GM18502 (cell line): ENCODE measurements at regions not wholly inside any gene's neighbourhood (a gene's known extent, or its start where the extent isn't known, plus 50 kb on each side); places are given as distances from the start of the nearest gene placed in this dataset.

Experiments used
- ATAC-seq: cut with Tn5 transposase; IDR thresholded peaks from one replicate; pipeline ENCODE4 v1.9.1; 2021; ENCODE audit warnings: mild to moderate bottlenecking; ENCODE audit not compliant: unreplicated experiment, poor library complexity

GRCh38 chr2:12046641-12047040 lies 300.2 kb downstream of the LPIN1 start:
- ATAC-seq, result no peak

GRCh38 chr2:12047761-12048160 lies 301.3 kb downstream of the LPIN1 start:
- ATAC-seq, result no peak

GRCh38 chr2:12048550-12048949 lies 302.1 kb downstream of the LPIN1 start:
- no peak for ATAC-seq

- peak; percentile 36 for ATAC-seq
Measured at GRCh38 chr2:12050396-12050795, 304.0 kb downstream of the LPIN1 start.

GRCh38 chr2:12051831-12052230 lies 305.4 kb downstream of the LPIN1 start:
- ATAC-seq, result no peak

GRCh38 chr2:12052796-12053195 lies 306.4 kb downstream of the LPIN1 start:
- no peak for ATAC-seq

- no peak for ATAC-seq
Measured at GRCh38 chr2:12054956-12055618, 308.7 kb downstream of the LPIN1 start.

- ATAC-seq, result peak; percentile 91
Measured at GRCh38 chr2:12057436-12058166, 311.2 kb downstream of the LPIN1 start.

- ATAC-seq, result no peak
Measured at GRCh38 chr2:12059616-12060441, 313.4 kb downstream of the LPIN1 start.

GRCh38 chr2:12060886-12061285 lies 314.5 kb downstream of the LPIN1 start:
- ATAC-seq, result no peak

- no peak for ATAC-seq
Measured at GRCh38 chr2:12061286-12062052, 315.0 kb downstream of the LPIN1 start.

GRCh38 chr2:12062053-12062395 lies 315.6 kb downstream of the LPIN1 start:
- ATAC-seq, result no peak

GRCh38 chr2:12063210-12063609 lies 316.8 kb downstream of the LPIN1 start:
- ATAC-seq, result no peak

- ATAC-seq, result no peak
Measured at GRCh38 chr2:12064153-12064552, 317.7 kb downstream of the LPIN1 start.

GRCh38 chr2:12066116-12066515 lies 319.7 kb downstream of the LPIN1 start:
- no peak for ATAC-seq

- ATAC-seq, result no peak
Measured at GRCh38 chr2:12066986-12067385, 320.6 kb downstream of the LPIN1 start.

GRCh38 chr2:12068796-12069538 lies 322.5 kb downstream of the LPIN1 start:
- ATAC-seq, result no peak

GRCh38 chr2:12070153-12070552 lies 323.7 kb downstream of the LPIN1 start:
- no peak for ATAC-seq

- ATAC-seq, result no peak
Measured at GRCh38 chr2:12070581-12070980, 324.1 kb downstream of the LPIN1 start.

GRCh38 chr2:12071318-12071717 lies 324.9 kb downstream of the LPIN1 start:
- peak; percentile 78 for ATAC-seq
